ENCODE measurements at regions not wholly inside any gene's neighbourhood (a gene's known extent, or its start where the extent isn't known, plus 50 kb on each side); places are given as distances from the start of the nearest gene placed in this dataset.
"Not testable (repeated sequence)": the region's sequence is repeated elsewhere in the genome, so short reads cannot be mapped to it uniquely, and the experiment has no call there.

DNA sequence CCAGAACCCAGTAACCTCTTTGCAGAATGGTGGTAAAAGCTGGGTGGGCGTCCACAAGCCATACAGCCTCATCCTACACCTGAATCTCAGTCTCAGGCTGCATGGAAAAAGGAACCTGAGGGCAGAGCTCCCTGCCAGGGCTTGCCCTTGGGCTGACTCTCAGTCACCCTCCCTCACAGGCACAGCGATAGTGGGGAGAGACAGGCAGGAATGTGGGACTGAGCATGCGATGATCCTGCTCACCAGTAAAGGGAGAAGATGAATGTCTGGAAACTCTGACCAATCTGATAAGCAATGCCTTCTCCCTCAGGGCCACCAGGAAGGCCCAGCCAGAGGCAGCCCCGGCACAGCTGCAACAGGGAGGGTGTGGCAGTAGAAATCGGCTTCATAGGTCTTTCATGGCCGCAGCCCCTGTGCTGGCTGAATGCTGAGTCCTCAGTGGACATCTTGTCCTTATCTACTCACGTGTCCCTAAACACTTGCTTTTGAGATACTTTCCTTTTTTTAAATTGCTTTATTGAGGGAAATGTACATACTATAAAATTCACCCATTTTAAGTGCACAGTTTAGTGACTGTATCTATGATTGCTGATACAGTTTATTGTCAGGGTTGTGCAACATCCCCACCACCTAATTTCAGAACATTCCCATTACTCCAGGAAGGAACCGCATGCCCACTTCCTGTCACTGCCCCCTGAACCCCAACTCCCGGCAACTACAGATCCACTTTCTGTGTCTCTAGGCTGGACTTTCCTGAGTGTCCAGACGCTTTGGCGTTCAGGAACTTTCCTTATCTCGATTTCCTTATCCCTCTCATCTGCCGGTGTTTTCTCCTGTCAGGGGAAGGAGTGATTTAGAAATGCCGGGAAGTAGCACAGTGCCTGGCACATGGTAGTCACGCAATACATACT is 258.1 kb downstream of the PCNX1 start:
- WGBS, result 85% methylated on average over 15 of the region's 15 CpGs
- Histone ChIP-seq H3K9me3 (ENCODE audit: insufficient read depth, low read depth, low read length) (no peaks in the 10 kb centered on the region), H3K4me3 (ENCODE audit: low read length) (no peak overlapping the region), H3K4me1 (ENCODE audit: insufficient read depth, low read length) (no peaks in the 10 kb centered on the region), H3K27me3 (ENCODE audit: insufficient read depth, low read length) (no peaks in the 10 kb centered on the region), H3K36me3 (ENCODE audit: insufficient read depth, low read length) (no peaks in the 10 kb centered on the region), H3K9ac (ENCODE audit: low read depth, low read length) (no peak overlapping the region), H3K27ac (ENCODE audit: low read depth, low read length) (no peak overlapping the region)

DNA sequence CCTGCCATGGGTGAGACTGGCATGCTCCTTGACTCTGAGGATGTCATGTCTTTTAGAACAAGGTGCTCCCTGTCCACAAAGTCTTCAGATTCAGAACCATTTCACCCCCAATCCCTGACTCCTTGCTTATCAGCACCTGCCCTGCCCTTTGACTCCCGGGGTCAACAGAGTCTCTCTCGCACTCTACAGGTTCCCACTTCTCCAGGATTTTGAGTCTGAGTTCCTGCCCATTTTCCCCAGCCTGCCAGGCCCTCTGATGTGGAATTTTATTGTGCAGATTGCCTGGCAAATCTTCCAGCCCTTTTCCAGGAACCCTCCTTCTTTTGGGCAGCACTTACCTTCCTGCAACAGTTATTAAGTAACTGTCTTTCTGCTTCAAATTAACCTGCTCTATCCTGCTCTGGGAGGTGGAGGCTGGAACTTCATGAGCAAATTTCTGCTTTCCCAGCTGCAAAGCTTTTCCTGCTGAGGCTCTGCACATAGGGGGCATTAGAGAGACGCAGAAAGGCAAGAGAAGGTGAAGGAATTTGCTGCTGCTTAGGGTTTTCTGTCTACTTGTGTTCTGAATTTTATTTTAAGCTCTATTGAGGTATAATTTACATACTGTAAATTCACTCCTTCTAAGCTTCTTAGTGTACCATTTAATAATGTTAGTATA is 259.1 kb downstream of the PCNX1 start:
- WGBS, result 59% methylated on average over 3 of the region's 3 CpGs
- Histone ChIP-seq H3K27me3 (ENCODE audit: insufficient read depth, low read length) (no peaks in the 10 kb centered on the region), H3K4me1 (ENCODE audit: insufficient read depth, low read length) (no peaks in the 10 kb centered on the region), H3K4me3 (ENCODE audit: low read length) (no peak overlapping the region), H3K9ac (ENCODE audit: low read depth, low read length) (no peak overlapping the region), H3K27ac (ENCODE audit: low read depth, low read length) (no peak overlapping the region), H3K9me3 (ENCODE audit: insufficient read depth, low read depth, low read length) (no peaks in the 10 kb centered on the region), H3K36me3 (ENCODE audit: insufficient read depth, low read length) (no peaks in the 10 kb centered on the region)

GRCh38 chr14:71167325-71167950 is 260.2 kb downstream of the PCNX1 start:
- not testable (repeated sequence) for H3K9me3 ChIP-seq (ENCODE audit: insufficient read depth, low read depth, low read length); H3K4me1 ChIP-seq (ENCODE audit: insufficient read depth, low read length); H3K9ac ChIP-seq (ENCODE audit: low read depth, low read length); H3K4me3 ChIP-seq (ENCODE audit: low read length); H3K27ac ChIP-seq (ENCODE audit: low read depth, low read length); H3K36me3 ChIP-seq (ENCODE audit: insufficient read depth, low read length); H3K27me3 ChIP-seq (ENCODE audit: insufficient read depth, low read length)
- WGBS, result 94% methylated on average over 48 of the region's 48 CpGs

GRCh38 chr14:71168161-71168560 is 260.9 kb downstream of the PCNX1 start:
- H3K9ac ChIP-seq (ENCODE audit: low read depth, low read length), result not testable (repeated sequence)

GRCh38 chr14:71168564-71169427 is 261.5 kb downstream of the PCNX1 start:
- H3K27ac ChIP-seq (ENCODE audit: low read depth, low read length), result no peak overlapping the region
- no peaks in the 10 kb centered on the region for H3K4me1 ChIP-seq (ENCODE audit: insufficient read depth, low read length)
- no peaks in the 10 kb centered on the region for H3K36me3 ChIP-seq (ENCODE audit: insufficient read depth, low read length)
- H3K9ac ChIP-seq (ENCODE audit: low read depth, low read length), result no peak overlapping the region
- no peaks in the 10 kb centered on the region for H3K9me3 ChIP-seq (ENCODE audit: insufficient read depth, low read depth, low read length)
- no peak overlapping the region for H3K4me3 ChIP-seq (ENCODE audit: low read length)
- WGBS, result 95% methylated on average over 17 of the region's 17 CpGs
- no peaks in the 10 kb centered on the region for H3K27me3 ChIP-seq (ENCODE audit: insufficient read depth, low read length)

More at GRCh38 chr14:71168161-71168560, 260.9 kb downstream of the PCNX1 start:
- not testable (repeated sequence) for H3K9me3 ChIP-seq (ENCODE audit: insufficient read depth, low read depth, low read length); H3K36me3 ChIP-seq (ENCODE audit: insufficient read depth, low read length); H3K4me3 ChIP-seq (ENCODE audit: low read length); H3K27me3 ChIP-seq (ENCODE audit: insufficient read depth, low read length); H3K27ac ChIP-seq (ENCODE audit: low read depth, low read length); H3K4me1 ChIP-seq (ENCODE audit: insufficient read depth, low read length)
- 94% methylated on average over 14 of the region's 14 CpGs for WGBS

GRCh38 chr14:71169861-71170260 is 262.6 kb downstream of the PCNX1 start:
- Histone ChIP-seq H3K27ac (ENCODE audit: low read depth, low read length) (no peak overlapping the region), H3K36me3 (ENCODE audit: insufficient read depth, low read length) (no peaks in the 10 kb centered on the region), H3K4me1 (ENCODE audit: insufficient read depth, low read length) (no peaks in the 10 kb centered on the region), H3K27me3 (ENCODE audit: insufficient read depth, low read length) (no peaks in the 10 kb centered on the region), H3K4me3 (ENCODE audit: low read length) (no peak overlapping the region), H3K9ac (ENCODE audit: low read depth, low read length) (no peak overlapping the region), H3K9me3 (ENCODE audit: insufficient read depth, low read depth, low read length) (no peaks in the 10 kb centered on the region)
- 91% methylated on average over 5 of the region's 5 CpGs for WGBS

GRCh38 chr14:71175491-71175890 is 268.2 kb downstream of the PCNX1 start:
- WGBS, result 89% methylated on average over 3 of the region's 3 CpGs
- Histone ChIP-seq H3K9ac (ENCODE audit: low read depth, low read length) (no peak overlapping the region), H3K27me3 (ENCODE audit: insufficient read depth, low read length) (no peaks in the 10 kb centered on the region), H3K9me3 (ENCODE audit: insufficient read depth, low read depth, low read length) (no peaks in the 10 kb centered on the region), H3K4me1 (ENCODE audit: insufficient read depth, low read length) (no peaks in the 10 kb centered on the region), H3K27ac (ENCODE audit: low read depth, low read length) (no peak overlapping the region), H3K36me3 (ENCODE audit: insufficient read depth, low read length) (no peaks in the 10 kb centered on the region), H3K4me3 (ENCODE audit: low read length) (no peak overlapping the region)

DNA sequence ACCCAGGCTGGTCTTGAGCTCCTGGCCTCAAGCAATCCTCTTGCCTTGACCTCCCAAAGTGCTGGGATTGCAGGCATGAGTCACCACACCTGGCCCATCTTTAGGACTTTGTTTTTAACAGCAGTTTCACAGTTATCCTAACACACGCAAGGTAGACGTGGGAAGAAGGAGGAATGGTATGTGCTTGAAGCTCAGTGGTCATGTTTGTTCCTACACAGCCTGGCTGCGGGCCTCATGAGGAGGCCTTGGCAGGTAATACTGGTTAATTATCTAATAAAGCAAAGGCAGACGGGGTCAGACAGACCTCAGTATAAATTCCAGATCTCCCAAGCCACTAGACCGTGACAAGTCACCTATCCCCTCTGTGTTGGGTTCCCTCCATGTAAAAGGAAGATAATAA is 271.8 kb downstream of the PCNX1 start:
- no peaks in the 10 kb centered on the region for H3K36me3 ChIP-seq (ENCODE audit: insufficient read depth, low read length)
- H3K9me3 ChIP-seq (ENCODE audit: insufficient read depth, low read depth, low read length), result no peaks in the 10 kb centered on the region
- H3K27ac ChIP-seq (ENCODE audit: low read depth, low read length), result no peak overlapping the region
- no peaks in the 10 kb centered on the region for H3K27me3 ChIP-seq (ENCODE audit: insufficient read depth, low read length)
- 0 out of 2 replicates have a peak, but pooled peaks cover 5% of the 10 kb centered on the region for H3K4me1 ChIP-seq (ENCODE audit: insufficient read depth, low read length)
- H3K4me3 ChIP-seq (ENCODE audit: low read length), result no peak overlapping the region
- no peak overlapping the region for H3K9ac ChIP-seq (ENCODE audit: low read depth, low read length)
- 96% methylated on average over 5 of the region's 5 CpGs for WGBS

- no peak overlapping the region for H3K9ac ChIP-seq (ENCODE audit: low read depth, low read length)
- 93% methylated on average over 5 of the region's 5 CpGs for WGBS
- no peak overlapping the region for H3K27ac ChIP-seq (ENCODE audit: low read depth, low read length)
- H3K4me1 ChIP-seq (ENCODE audit: insufficient read depth, low read length), result 0 out of 2 replicates have a peak, but pooled peaks cover 5% of the 10 kb centered on the region
- H3K4me3 ChIP-seq (ENCODE audit: low read length), result no peak overlapping the region
- no peaks in the 10 kb centered on the region for H3K9me3 ChIP-seq (ENCODE audit: insufficient read depth, low read depth, low read length)
- no peaks in the 10 kb centered on the region for H3K36me3 ChIP-seq (ENCODE audit: insufficient read depth, low read length)
- H3K27me3 ChIP-seq (ENCODE audit: insufficient read depth, low read length), result no peaks in the 10 kb centered on the region
Observed at GRCh38 chr14:71180397-71180796, 273.1 kb downstream of the PCNX1 start.

DNA sequence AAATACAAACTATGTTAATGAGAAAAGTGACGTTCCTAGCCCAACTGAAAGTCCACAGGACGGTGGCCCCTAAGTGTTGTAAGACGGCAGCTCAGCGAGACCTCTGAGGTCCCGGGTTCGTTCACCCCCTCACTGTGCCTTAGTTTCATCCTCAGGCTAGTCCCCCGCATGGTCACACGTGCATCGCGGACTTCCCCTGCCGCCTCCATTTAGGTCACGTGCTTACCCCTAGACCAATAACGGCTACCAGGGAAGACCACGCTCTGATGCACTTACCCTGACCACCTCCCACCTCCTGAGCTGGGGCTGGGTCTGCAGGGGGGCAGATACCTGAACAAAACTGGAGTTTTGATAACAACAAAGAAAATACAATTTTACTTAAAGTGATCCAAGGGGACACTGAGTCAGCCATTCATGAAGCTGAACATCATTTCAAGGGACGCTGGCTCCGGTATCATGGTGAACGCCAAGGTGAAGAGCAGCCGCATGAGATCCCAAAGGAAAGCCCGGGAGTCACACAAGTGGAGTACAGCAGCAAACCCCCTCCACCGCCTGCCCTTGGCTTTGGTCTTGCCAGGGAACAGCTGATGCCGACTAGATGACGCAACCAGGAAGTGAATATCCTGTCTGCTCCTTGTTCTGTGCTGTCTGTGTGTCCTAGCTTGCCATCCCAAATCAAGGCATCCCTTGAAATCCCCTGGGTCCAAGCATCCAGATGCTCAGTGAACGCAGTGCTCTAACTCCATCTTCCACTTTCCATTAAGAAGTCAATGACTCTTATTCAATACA is 274.1 kb downstream of the PCNX1 start:
- Histone ChIP-seq H3K27ac (ENCODE audit: low read depth, low read length) (no peak overlapping the region), H3K4me1 (ENCODE audit: insufficient read depth, low read length) (0 out of 2 replicates have a peak, but pooled peaks cover 5% of the 10 kb centered on the region), H3K27me3 (ENCODE audit: insufficient read depth, low read length) (no peaks in the 10 kb centered on the region), H3K9ac (ENCODE audit: low read depth, low read length) (no peak overlapping the region), H3K9me3 (ENCODE audit: insufficient read depth, low read depth, low read length) (no peaks in the 10 kb centered on the region), H3K36me3 (ENCODE audit: insufficient read depth, low read length) (no peaks in the 10 kb centered on the region), H3K4me3 (ENCODE audit: low read length) (no peak overlapping the region)
- WGBS, result 94% methylated on average over 23 of the region's 23 CpGs
